CD4-positive, alpha-beta T cell (primary cell): ENCODE measurements at regions not wholly inside any gene's neighbourhood (a gene's known extent, or its start where the extent isn't known, plus 50 kb on each side); places are given as distances from the start of the nearest gene placed in this dataset.

ENCODE experiments used
- ATAC-seq: fragments of 200-7000 bp; cut with Tn5 transposase; one replicate; pipeline ENCODE4 v1.10.0; 2022; ENCODE audit warnings: mild to moderate bottlenecking; ENCODE audit not compliant: poor library complexity
- CTCF ChIA-PET: fragments of 350-600 bp; sonication (Branson Sonifier 250); formaldehyde crosslinking; loops from one replicate; lab custom pipeline; 2021; ENCODE audit warnings: antibody characterized with exemption, inconsistent platforms; lab: Charles Lee
- POLR2A ChIA-PET: fragments of 350-600 bp; sonication (Branson Sonifier 250); formaldehyde crosslinking; loops from one replicate; lab custom pipeline; 2021; ENCODE audit warnings: antibody characterized with exemption, inconsistent platforms; lab: Charles Lee
- DNase-seq, 14 experiments: peaks; one replicate each; pipeline ENCODE4 v3.0.0-alpha.2; 2013 to 2020; ENCODE audit warnings: mixed read lengths in 2 of 14
- H3K27ac ChIP-seq, 2 donors: one replicate each; pipeline versions ENCODE4 v1.5.1 to v1.7.0; 2013; ENCODE audit warnings: low read length in 2 of 2, low read depth in 1 of 2, mild to moderate bottlenecking in 1 of 2
- H3K27me3 ChIP-seq, 2 experiments: 1 replicate in 1 of 2; 2 replicates in 1 of 2; pipeline versions ENCODE4 v1.6.1 to v1.7.0; 2013; ENCODE audit warnings: low read length in 2 of 2, control low read depth in 1 of 2, mild to moderate bottlenecking in 1 of 2, moderate library complexity in 1 of 2; ENCODE audit not compliant: insufficient read depth in 2 of 2, control insufficient read depth in 1 of 2
- H3K36me3 ChIP-seq: one replicate; pipeline ENCODE4 v1.6.1; 2013; ENCODE audit warnings: low read length, control low read depth; ENCODE audit not compliant: insufficient read depth
- H3K4me1 ChIP-seq: one replicate; pipeline ENCODE4 v1.6.1; 2013; ENCODE audit warnings: low read length, control low read depth; ENCODE audit not compliant: insufficient read depth
- H3K4me3 ChIP-seq: one replicate; pipeline ENCODE4 v1.5.1; 2013; ENCODE audit warnings: mild to moderate bottlenecking, low read length, moderate library complexity
- H3K9me3 ChIP-seq, 2 experiments: 1 replicate in 1 of 2; 2 replicates in 1 of 2; pipeline versions ENCODE4 v1.6.1 to v1.7.0; 2013; ENCODE audit warnings: low read length in 2 of 2, mild to moderate bottlenecking in 2 of 2, control low read depth in 1 of 2, moderate library complexity in 1 of 2; ENCODE audit not compliant: control insufficient read depth in 1 of 2, insufficient read depth in 1 of 2
- H3K27ac Mint-ChIP-seq: one replicate; pipeline ENCODE4 v1.8.0; 2020; ENCODE audit warnings: mixed read lengths
- H3K27me3 Mint-ChIP-seq: one replicate; pipeline ENCODE4 v1.8.0; 2021; ENCODE audit warnings: mixed read lengths
- H3K36me3 Mint-ChIP-seq: one replicate; pipeline ENCODE4 v1.8.0; 2021; ENCODE audit warnings: low read depth, mixed read lengths
- H3K4me1 Mint-ChIP-seq: one replicate; pipeline ENCODE4 v1.8.0; 2021; ENCODE audit warnings: low read depth, mixed read lengths
- H3K4me3 Mint-ChIP-seq: one replicate; pipeline ENCODE4 v1.8.0; 2020; ENCODE audit warnings: mild to moderate bottlenecking, mixed read lengths
- H3K9me3 Mint-ChIP-seq: one replicate; pipeline ENCODE4 v1.8.0; 2020; ENCODE audit warnings: mixed read lengths
- CTCF ChIP-seq: fragments of 200-600 bp; IDR thresholded peaks from one replicate; pipeline ENCODE4 v1.8.0; 2022; ENCODE audit warnings: antibody characterized with exemption, mild to moderate bottlenecking
- intact Hi-C, 2 experiments: fragments of 100-400 bp; cut with DNase I in 1 of 2; cut with micrococcal nuclease in 1 of 2; formaldehyde crosslinking; loops; one replicate each; pipeline versions ENCODE4 v1.15.1 to v1.9.0; 2023 to 2025; cut with DNase I, micrococcal nuclease

- Mint-ChIP-seq H3K27ac (no peak overlapping the region), H3K27me3 (no peaks in the 10 kb centered on the region), H3K36me3 (no peaks in the 10 kb centered on the region), H3K9me3 (no peaks in the 10 kb centered on the region), H3K4me1 (no peaks in the 10 kb centered on the region), H3K4me3 (no peak overlapping the region)
- ATAC-seq (no peak), DNase-seq (no peak)
- TF ChIP-seq CTCF = no peak
- H3K4me1 ChIP-seq = no peaks in the 10 kb centered on the region
- no peaks in the 10 kb centered on the region for H3K9me3 ChIP-seq
- ChIA-PET POLR2A (no interaction called here), CTCF (no interaction called here)
- H3K27me3 ChIP-seq = no peaks in the 10 kb centered on the region
- no peak overlapping the region for H3K4me3 ChIP-seq
- no peaks in the 10 kb centered on the region for H3K36me3 ChIP-seq
- intact Hi-C loops = no loop called here
- H3K27ac ChIP-seq = no peak overlapping the region
These were observed 373.5 kb downstream of the DSEL start for GRCh38 chr18:67143028-67143427.

DNA sequence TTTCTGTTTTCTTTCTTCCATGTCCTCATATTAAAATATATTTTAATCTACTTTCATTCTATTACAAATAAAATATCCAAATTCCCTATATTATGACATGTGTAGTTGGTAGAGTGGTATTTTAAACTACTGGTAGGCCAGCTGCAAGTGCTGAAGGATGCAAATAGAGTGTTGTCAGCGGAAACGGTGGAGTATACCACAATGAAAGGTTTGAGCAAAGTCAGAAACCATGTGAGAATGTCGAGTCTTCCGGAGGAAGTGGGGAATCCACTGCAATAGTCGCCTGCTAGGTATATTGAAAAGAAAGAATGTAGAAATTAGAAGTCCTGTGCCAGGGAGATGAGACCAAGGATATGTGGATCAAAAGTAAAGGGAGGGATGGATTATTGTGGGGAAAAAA, 373.9 kb downstream of the DSEL start:
- POLR2A ChIA-PET = no interaction called here
- Mint-ChIP-seq H3K27ac (no peak overlapping the region), H3K9me3 (no peaks in the 10 kb centered on the region), H3K27me3 (no peaks in the 10 kb centered on the region), H3K4me3 (no peak overlapping the region), H3K36me3 (no peaks in the 10 kb centered on the region), H3K4me1 (no peaks in the 10 kb centered on the region)
- no peak for TF ChIP-seq CTCF
- ATAC-seq (no peak), DNase-seq (no peak)
- intact Hi-C loops = no loop called here
- Histone ChIP-seq H3K4me1 (no peaks in the 10 kb centered on the region), H3K9me3 (no peaks in the 10 kb centered on the region), H3K4me3 (no peak overlapping the region), H3K36me3 (no peaks in the 10 kb centered on the region), H3K27me3 (no peaks in the 10 kb centered on the region), H3K27ac (no peak overlapping the region)
- CTCF ChIA-PET = no interaction called here

GRCh38 chr18:67140495-67140894, 376.0 kb downstream of the DSEL start:
- Histone ChIP-seq H3K27me3 (no peaks in the 10 kb centered on the region), H3K9me3 (no peaks in the 10 kb centered on the region), H3K4me1 (no peaks in the 10 kb centered on the region), H3K27ac (no peak overlapping the region), H3K36me3 (no peaks in the 10 kb centered on the region), H3K4me3 (no peak overlapping the region)
- ChIA-PET CTCF (no interaction called here), POLR2A (no interaction called here)
- DNase-seq (no peak), ATAC-seq (no peak)
- H3K4me3 Mint-ChIP-seq = no peak overlapping the region
- no peaks in the 10 kb centered on the region for H3K9me3 Mint-ChIP-seq
- no peaks in the 10 kb centered on the region for H3K27me3 Mint-ChIP-seq
- no peak overlapping the region for H3K27ac Mint-ChIP-seq
- intact Hi-C loops = no loop called here
- no peaks in the 10 kb centered on the region for H3K4me1 Mint-ChIP-seq
- TF ChIP-seq CTCF = no peak
- H3K36me3 Mint-ChIP-seq = no peaks in the 10 kb centered on the region
